Ecto neural progenitor cell (in vitro differentiated cells): ENCODE measurements at regions not wholly inside any gene's neighbourhood (a gene's known extent, or its start where the extent isn't known, plus 50 kb on each side); places are given as distances from the start of the nearest gene placed in this dataset.

Source experiments
- DNase-seq: peaks from one replicate; pipeline ENCODE4 v3.0.0-alpha.2; 2018; ENCODE audit warnings: low spot score

DNA sequence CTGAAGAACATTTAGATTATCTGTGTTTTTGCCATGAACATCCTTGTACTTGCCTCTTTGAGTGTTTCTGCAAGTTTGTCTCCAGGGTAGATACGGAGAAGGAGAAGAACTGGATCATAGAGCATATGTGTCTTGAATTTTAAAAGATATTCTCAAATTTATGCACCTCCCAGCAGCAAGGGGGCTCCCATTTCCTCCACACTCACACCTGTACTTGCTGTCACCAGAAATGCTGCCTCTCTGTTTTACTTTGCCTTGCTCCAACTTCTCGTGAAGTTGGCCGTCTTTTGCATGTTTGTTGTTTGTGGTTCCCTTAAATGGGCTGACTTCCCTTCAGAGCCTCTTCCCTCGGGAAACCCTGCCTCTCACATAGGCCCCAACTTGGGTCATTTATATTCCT lies 171.0 kb downstream of the TFAP2C start:
- no peak for DNase-seq

DNA sequence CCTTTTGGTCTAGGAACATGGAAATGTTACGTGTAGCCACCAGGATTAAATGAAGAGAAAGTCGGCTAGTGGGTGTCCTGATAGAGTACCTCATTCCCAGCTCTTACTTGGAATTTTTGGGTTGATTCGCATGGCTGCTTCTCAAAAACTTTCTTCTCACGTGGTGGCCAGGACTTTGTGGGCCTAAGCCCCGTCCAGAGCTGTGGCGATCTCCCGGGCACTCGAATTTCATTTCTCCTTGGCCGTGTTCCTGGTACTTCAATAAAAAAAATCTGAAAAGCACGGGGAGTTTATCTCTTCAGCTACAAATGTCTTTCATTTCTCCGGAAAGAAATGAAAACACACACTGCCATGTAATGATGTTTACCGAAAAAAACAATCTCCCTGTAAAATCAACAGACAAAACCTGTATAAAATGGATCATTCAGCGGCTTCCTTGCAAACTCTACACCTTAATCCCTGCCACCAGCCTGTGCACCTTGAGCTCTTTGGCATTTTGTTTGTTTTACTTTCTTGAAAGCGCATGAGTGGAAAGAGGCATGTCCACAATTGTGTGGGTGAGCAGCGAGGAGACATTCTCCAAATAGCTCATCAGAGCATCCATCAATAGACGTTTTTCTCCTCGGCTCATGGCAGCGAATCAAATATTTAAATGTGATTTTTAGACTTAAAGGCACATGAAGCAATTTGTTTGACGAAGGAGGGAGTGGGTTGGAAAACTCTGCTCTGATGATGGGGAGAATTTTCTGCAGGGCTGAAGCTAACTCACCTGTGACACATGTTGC lies 173.1 kb downstream of the TFAP2C start:
- DNase-seq: no peak

DNA sequence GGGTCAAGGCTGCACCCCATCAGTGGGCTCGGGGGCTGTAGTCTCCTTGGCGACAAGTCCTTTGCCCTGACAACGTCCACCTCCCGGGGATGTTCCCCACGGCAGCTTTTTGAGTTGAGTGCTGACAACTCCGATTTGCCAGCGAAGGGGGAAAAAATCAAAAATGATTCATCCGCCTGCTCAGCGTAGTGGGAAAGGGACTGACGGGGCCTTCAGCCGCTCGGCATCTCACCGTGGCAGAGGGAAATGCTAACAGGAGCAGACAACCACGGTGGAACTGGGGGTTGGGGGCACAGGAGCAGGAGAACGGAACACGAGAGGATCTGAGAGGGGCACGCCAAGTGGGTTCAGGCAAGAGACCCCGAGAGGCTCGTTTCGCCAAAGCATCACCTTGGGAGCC lies 173.7 kb downstream of the TFAP2C start:
- no peak for DNase-seq

DNA sequence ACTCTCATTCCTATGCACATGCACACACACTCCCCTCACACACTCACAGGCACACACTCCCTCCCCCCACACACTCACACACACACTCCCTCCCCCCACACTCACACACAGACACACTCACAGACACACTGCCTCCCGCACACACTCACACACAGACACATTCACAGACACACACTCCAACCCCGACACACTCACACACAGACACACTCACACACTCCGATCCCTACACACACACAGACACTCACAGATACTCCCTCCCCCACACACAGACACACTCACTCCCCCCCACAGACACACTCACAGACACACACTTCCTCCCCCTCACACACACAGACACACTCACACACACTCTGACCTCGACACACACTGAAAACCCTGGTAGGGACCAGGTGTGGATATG lies 176.2 kb downstream of the TFAP2C start:
- DNase-seq: no peak

DNA sequence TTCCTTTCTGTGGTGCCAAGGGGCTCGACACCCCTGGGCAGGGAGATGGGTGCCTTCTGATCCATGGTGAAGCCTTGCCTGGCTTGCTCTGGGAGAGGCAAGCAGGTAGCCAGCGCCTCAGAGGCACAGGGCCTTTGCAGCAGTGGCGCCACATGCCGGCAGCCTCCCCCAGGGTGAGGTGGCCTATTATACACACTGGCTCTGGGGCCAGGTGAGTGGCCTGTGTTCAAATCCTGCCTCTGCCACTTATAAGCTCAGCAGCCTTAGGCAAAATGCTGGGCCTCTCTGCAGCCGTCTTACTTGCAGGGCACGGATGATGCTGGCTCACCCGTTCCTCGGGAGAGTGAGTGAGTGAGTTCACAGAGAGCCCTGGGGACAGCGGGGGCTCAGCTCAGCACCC lies 176.9 kb downstream of the TFAP2C start:
- no peak for DNase-seq

DNA sequence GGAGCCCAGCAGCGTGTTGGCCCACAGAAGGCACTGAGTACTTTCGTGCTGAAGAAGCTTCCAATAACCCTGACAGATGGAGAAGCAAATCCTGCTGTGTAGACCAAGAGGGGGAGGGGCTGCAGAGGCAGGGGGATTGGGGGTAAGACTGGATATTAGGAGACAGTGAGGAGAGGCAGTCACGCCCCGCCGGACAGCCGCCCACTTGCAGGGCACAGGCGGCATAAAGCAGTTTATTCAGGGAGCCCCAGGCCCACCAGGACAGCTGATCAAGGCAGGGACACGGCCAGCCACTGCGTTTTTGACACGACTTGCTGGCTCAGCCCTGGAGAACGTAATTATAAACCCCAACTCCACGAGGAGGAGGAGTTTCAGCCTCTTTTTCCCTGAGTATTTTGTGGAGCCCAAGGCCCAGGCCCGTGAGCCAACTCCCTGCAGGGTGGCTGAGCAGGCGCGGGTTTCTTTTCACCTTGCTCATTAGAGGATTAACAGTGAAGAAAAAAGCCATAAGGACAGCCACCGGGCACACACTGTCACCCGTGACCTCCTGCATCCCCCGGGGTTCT lies 177.9 kb downstream of the TFAP2C start:
- DNase-seq: no peak

DNA sequence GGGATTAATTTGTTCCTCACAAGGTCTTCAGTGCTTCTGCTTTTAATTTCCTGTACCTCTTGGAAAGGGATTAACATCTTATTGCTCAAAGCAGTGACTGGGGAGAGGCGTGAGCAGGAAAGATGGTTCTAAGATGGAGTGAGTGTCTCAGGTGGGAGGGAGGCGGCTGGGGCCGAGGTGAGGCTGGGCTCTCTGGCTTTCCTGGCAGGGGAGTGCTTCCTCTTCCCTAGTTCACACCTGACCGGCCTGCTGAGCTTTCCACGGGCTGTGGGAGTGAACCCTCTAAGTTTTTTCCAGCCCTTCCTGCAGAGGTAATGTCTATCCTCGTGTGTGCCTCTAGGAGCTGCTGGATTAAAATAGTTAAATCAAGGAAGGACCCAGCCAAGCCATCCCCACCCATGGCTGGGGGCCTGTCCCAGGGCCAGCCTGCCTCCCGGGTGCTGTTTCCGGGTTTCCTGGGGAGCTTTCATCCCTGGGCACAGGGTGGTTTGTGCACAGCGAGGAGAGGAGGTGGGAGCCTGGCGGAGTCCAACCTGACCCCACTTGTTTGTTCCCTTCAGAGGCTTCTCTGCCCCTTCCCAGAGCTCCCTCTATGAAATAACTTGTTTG lies 179.1 kb downstream of the TFAP2C start:
- no peak for DNase-seq

DNA sequence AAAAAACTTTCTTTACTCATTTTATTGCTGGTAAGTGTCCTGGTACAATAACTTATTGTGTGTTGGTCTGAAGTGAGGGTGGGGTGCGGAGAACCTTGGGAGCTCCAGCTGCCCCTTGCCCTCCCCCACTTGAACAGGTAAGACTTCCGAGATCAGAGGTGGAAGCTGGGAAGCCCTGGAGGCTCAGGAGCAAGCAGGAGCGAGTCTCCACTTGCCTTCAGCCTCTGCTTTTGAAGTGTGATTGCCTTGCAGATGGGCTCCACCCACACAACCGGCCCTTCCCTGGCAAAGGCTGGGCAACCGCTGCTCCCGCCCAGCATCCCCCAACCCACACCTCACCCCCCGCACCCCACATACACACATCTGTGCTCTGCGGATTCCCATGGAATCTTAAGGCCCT lies 179.6 kb downstream of the TFAP2C start:
- no peak for DNase-seq

DNA sequence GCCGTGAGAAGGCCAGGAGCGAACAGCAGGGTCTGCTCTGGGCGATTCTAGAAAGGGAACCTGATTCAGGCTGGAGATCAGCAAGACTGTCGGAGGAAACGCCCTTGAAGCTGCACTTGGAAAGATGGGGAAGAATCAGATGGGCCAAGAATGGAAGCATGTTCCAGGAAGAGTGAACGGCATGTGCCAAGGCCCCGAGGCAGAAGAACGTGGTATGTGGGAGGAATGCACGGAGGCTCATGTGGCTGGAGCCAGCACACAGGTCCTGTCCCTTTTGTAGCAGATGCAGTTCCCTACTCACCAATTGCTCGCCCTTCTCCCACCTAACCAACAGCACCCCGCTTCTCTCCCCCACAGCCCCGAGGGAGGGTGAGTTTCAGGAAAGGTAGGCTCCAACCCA lies 180.6 kb downstream of the TFAP2C start:
- no peak for DNase-seq

DNA sequence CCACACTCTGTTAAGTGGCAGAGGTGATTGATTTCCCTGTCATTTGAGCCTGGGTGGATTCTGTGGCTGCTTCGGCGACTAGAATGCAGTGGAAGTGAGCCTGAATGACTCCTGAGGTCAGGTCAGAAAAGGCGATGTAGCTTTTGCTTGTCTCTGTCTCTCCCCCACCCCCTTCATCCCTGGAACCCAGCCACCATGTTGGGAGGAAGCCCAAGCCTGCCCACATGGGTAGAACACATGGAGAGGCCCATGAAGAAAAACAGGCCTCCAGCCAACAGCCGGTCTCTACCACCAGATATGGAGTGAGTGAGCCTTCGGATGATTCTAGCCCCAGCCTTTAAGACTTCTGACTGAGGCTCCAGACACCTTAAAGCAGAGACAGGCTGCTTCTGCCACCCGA lies 181.0 kb downstream of the TFAP2C start:
- DNase-seq: no peak

DNA sequence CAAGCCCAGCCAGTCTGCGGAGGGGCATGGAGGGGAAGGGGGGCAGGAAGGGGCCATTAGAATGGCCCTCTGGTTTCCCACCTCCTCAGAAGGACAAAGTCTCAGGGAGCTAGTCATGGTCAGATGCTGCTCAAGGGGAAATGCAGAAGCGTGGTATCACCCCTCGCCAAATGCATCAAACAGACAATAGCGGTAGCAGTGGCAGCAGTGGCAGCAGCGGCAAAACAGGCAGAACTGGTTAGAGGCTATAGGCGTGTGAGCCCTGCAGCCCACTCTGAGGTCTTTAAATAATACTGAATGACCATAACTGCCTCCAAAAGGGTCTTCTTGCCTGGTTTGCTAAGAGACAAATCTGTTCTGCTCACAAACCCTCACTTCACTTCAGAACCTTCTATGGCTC lies 186.7 kb downstream of the TFAP2C start:
- DNase-seq: no peak

DNA sequence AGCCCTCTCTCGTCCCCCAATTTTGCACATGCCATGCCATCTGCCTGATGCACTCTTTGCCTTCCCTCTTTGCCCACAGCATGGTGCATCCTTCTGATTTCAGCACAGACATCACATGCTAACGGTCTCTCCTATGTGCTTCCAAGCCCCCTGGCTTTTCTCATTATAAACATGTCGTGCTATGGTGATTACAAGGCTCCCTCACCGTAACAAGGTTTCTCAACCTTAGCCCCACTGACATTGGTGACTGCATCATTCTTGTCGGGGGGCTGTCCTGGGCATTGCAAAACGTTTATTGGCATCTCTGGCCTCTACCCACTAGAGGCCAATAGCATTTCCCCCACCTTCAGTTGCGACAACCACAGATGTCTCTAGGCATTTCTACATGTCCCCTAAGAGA lies 187.2 kb downstream of the TFAP2C start:
- DNase-seq: no peak

DNA sequence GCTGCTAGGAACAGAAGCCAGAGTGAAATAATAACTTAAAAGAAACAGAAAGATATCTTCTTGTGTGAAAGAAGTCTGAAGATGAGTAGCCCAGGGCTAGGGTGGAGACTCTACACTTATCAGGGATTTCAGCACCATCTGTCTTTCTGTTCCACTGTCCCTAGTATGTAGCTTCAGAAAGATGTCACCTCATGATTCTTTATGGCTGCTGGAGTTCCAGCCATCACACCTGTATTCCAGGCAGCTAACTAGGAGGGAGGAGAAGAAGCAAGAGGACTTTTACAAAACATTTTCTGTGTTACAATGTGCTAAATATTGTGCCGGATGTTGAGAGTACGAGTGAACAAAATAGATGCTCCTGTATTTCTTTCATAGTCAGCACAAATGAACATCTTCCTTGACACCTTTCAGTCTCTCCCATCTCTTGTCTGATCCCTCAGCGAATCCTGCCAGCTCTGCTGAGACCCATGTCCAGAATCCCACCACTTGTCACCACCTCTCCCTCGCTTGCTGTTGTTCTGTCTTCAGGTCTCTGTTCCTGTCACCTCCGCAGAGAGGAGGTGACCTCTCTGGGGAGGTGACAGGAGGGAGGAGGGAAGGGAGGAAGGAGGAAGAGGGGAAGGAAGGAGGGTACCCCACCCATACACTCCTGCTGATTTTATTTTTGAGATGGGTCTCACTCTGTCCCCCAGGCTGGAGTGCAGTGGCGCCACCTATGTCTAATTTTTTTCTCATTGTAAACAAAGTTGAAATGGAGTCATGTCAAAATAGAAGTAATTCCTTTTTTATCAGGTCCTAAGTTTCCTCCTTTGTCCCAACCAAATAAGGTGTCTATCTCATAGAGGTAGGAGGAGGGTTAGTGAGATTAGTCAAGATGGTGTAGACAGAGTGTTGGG lies 188.9 kb downstream of the TFAP2C start:
- no peak for DNase-seq

DNA sequence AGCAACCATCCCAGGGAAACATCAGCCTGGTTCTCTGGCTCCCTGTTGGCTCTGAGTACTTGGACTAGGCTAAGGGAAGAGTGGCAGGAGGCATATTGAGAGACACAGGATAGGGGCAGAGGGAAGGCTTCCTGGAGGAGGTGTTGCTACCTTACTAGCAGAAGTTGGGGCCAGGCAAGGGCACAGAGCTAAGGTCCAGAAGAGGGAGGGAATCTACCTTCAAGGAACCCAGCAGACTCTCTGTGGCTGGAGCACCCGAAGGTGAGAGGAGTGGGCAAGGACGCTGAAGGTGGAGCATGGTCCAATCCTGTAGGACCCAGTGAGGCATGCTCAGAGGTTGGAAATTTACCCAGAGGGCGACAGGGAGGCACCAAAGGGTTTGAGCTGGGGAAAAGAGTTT lies 191.9 kb downstream of the TFAP2C start:
- no peak for DNase-seq

DNA sequence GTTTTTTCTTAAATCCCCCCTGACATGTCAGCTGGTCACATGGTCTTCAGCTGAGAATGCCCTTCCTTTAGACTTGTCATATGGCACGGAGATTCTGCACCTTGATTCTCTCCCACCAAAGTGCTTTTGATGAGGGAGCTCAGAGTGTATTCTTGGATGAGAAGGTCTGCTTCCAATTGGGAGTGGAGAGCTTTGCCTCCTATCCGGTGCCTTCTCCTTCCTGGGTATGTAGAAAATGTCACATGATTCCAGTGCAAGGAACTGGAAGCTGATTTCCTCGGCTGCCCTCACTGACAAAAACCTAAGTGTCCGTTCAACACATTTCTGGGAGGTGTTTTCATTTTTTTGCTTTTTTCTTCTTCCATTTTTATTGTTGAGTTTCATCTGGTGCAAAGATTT lies 197.2 kb downstream of the TFAP2C start:
- no peak for DNase-seq

DNA sequence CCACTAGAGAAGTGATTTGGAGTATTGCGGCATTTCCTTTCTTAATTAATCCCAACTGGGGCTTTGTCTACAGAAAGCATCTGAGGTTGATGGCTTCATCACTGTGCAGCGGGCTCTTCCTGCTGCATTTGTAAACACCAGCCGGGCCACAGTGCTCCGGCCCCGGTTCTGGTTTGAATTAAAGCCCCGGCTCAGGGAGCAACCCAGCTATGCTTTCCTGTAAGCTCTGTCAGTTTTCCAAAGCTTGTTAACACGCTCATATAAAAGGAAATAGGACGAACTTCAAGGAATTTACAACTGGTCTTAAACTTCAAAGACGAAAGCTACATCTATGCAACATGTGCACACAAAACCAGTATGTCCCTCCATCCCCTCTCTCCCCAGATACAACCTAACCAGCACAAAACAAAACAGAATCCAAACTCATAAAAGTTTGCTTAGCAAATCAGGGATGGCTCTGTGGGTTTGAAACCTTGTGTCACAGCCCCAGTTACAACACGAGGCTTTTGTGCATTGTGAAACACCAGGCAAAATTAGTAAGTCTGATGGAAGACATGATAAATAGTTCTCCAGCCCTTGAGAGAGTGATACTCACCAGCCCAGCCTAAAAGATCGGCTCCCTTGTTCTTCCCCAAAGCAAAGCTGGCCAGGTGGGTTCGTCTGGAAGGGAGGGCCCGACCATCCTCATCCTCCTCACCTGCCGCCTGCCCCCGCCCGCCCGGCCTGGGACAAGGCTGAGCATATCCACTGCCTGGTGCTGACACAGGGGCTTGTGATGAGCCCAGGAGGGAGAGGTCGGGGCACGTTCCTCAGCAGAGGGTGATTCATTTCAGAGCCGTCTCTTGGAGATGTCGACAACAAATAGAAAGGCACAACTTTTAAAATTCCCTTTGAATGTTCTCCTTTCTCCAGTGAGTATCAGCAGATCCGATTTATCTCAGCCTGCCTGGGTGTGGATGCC lies 197.9 kb downstream of the TFAP2C start:
- DNase-seq: no peak

DNA sequence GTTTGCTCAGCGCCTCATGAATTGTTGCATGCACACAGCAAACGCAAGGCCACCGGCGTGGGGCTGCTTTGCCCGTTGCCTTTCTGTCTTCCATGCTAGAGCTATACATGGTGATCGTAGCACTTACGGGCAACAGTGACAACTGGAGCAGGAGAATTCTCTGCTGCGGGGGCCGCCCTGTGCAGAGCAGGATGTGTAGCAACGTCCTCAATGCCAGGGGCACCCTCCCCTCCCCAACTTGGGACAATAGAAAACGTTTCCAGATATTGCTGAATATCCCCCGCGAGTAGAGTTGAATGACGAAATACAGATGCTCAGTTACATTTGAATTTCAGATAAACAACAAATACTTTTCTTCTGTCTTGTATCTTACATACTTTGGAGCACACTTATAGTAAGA lies 198.7 kb downstream of the TFAP2C start:
- no peak for DNase-seq

DNA sequence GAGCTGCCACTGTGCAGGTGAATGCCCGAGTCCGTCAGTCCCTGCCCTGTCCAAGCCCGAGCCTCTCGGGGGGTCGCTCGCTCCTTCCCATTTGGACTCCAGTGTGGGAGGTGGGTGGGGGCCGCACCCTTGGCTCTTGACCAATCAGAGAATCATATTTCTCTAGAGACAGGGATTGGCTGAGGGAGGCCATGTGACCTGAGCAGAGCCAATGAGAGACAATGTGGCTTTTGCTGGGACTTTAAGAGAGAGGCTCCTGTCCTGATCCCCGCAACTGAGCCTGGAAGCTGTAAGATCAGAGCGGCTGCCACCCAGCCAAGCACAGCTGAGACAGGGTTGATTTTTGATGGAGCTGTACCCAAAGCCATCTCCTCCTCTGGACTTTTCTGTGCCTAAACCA lies 199.3 kb downstream of the TFAP2C start:
- DNase-seq: no peak

DNA sequence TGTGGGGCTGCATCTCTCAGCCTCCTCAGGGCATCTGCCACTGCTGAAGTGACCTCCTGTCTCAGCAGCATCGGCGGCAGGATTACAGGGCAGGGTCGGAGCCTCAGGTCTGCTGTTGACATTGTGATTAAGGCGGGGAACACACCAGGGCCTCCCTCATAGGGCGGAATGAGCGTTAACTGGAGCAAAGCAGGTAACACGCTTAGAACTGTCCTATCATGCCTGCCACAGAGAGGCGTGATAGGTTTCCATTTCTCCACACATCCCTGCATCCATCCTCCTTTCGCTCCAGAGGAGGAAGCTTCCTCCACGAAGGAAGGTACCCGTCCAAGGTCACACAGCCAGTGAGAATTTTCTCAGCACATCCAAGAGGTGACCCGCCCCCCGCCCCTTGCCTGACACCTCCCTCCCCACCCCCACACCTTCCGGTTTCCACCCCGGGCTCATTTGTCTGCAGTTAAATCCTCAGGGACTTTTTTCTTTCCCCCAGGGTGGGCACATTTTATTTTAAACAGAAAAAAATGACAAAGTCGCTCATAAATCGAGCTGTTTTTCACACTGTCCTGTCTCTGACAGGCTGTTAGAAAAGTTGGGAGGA lies 200.8 kb downstream of the TFAP2C start:
- no peak for DNase-seq

DNA sequence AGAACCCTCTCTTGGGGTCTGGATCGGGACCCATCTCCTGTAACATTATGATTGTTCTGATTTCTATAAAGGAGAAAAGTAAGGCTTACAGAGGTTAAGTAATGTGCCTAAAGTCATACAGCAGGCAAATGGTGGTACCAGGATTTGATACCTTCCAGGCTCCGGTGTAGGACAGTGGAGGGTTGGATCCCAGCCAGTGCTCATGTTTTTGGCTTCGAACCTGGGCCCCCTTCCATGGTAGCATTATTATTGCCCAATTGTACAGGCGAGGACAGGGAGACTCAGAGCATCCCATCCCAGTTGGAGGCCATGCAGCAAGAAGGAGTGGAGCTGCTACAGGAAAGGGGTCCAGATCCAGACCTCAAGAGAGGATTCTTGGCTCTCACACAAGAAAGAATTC lies 202.7 kb downstream of the TFAP2C start:
- no peak for DNase-seq

DNA sequence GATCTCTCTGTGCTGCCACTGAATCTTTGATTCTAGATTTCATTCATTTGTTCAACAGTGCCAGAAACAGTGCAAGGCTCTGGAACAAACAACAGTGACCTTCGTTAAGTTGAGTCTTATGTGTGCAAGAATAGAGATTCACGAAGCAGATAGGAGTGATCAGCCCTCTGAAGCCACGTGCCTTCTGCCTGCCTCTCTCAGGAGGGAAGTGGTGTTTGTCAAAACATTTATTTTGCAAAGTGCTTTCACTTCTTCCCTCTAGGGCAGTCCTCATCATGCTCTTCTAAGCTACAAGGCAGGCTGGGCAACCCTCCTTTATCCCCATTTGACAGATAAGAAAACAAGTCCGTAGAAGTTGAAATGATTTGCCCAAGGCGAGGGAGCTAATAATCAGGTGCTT lies 204.3 kb downstream of the TFAP2C start:
- DNase-seq: no peak
